ENCODE measurements at regions not wholly inside any gene's neighbourhood (a gene's known extent, or its start where the extent isn't known, plus 50 kb on each side); places are given as distances from the start of the nearest gene placed in this dataset.

DNA sequence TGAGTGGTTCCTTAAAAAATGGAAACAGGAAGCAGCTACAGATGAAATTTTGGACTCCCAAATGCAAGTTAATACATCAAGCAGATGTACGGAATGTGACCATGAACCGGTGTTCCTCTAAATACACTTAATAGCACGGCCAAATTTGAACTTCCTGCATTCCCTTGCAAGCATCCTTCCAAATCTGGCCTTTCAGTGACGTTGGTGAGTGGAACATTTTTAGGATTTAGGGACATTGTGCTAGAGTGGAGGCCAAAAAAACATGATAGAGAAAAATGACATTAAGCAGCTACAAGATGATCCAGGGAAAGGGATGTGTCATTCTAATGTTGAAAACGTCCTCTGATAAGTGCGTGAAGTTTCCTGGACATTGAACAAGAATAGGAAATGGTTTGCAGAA lies 62.1 kb downstream of the CTAGE1 start:
- DNase-seq = no peak
- TF ChIP-seq, protein P1, sequence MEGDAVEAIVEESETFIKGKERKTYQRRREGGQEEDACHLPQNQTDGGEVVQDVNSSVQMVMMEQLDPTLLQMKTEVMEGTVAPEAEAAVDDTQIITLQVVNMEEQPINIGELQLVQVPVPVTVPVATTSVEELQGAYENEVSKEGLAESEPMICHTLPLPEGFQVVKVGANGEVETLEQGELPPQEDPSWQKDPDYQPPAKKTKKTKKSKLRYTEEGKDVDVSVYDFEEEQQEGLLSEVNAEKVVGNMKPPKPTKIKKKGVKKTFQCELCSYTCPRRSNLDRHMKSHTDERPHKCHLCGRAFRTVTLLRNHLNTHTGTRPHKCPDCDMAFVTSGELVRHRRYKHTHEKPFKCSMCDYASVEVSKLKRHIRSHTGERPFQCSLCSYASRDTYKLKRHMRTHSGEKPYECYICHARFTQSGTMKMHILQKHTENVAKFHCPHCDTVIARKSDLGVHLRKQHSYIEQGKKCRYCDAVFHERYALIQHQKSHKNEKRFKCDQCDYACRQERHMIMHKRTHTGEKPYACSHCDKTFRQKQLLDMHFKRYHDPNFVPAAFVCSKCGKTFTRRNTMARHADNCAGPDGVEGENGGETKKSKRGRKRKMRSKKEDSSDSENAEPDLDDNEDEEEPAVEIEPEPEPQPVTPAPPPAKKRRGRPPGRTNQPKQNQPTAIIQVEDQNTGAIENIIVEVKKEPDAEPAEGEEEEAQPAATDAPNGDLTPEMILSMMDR (IDR thresholded peaks at IDR 0.05; ENCODE audit: low read depth, low read length, missing control alignments) = no peak
- H3K27ac ChIP-seq = no peak overlapping the region
- in situ Hi-C loops (cut with HindIII; ENCODE audit: low pct_ligation_motif_present, low sequenced_read_pairs) = no loop called here
- no peaks in the 10 kb centered on the region for H3K36me3 ChIP-seq (replicated peaks)
- no peak overlapping the region for H3K4me3 ChIP-seq (ENCODE audit: low read depth, low read length)
- no peaks in the 10 kb centered on the region for H3K27me3 ChIP-seq (replicated peaks)

DNA sequence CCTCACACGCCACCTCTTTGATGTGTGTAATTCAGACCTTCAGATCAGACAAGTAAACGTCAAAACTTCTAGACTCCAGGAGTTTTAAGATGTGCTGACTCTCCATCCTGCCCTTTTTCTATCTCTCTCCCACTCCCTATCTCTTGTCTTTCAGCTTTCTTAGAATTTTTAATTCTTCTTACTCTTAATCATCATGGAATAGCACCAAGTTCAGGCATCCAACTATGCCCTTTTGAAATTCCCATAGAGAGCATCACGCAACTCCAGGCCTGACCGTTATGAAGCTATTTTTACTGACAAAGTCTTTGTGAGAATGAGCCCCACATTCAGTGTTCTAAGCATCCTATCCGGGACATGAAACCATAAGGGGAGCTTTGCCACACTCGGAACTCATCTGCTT lies 62.6 kb downstream of the CTAGE1 start:
- in situ Hi-C loops (cut with HindIII; ENCODE audit: low pct_ligation_motif_present, low sequenced_read_pairs) = no loop called here
- H3K27me3 ChIP-seq (replicated peaks) = no peaks in the 10 kb centered on the region
- no peak overlapping the region for H3K27ac ChIP-seq
- no peaks in the 10 kb centered on the region for H3K36me3 ChIP-seq (replicated peaks)
- DNase-seq = no peak
- TF ChIP-seq, protein P1 (IDR thresholded peaks at IDR 0.05; ENCODE audit: low read depth, low read length, missing control alignments) = no peak
- no peak overlapping the region for H3K4me3 ChIP-seq (ENCODE audit: low read depth, low read length)

DNA sequence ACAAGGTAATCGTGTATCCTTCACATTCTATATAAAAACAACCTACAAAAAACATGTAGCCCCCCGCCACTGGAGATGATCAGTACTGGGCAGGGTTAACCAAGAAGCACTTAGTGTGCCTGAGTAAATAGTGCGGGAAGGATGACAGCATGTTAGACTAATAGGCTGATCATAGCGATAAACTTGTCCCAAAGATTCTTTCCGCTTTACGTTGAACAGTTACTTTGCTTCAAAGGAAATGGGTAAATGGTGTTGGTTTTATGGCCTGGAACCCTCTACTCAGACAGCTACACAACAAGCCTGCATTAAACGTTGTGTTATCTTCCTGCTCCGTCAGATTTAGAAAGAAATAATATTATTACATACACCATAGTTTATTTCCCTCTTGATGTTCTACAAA lies 67.7 kb downstream of the CTAGE1 start:
- H3K4me3 ChIP-seq (ENCODE audit: low read depth, low read length) = no peak overlapping the region
- in situ Hi-C loops (cut with HindIII; ENCODE audit: low pct_ligation_motif_present, low sequenced_read_pairs) = no loop called here
- DNase-seq = no peak
- H3K27me3 ChIP-seq (replicated peaks) = no peaks in the 10 kb centered on the region
- H3K27ac ChIP-seq = peak overlapping the region; percentile 91
- TF ChIP-seq, protein P1 (IDR thresholded peaks at IDR 0.05; ENCODE audit: low read depth, low read length, missing control alignments) = no peak
- H3K36me3 ChIP-seq (replicated peaks) = no peaks in the 10 kb centered on the region

- H3K4me3 ChIP-seq (ENCODE audit: low read depth, low read length) = peak overlapping the region; percentile 59
- H3K27me3 ChIP-seq (replicated peaks) = no peaks in the 10 kb centered on the region
- DNase-seq = no peak
- H3K27ac ChIP-seq = peak overlapping the region; percentile 91
- H3K36me3 ChIP-seq (replicated peaks) = no peaks in the 10 kb centered on the region
- in situ Hi-C loops (cut with HindIII; ENCODE audit: low pct_ligation_motif_present, low sequenced_read_pairs) = no loop called here
- TF ChIP-seq, protein P1 (IDR thresholded peaks at IDR 0.05; ENCODE audit: low read depth, low read length, missing control alignments) = no peak
Measured at GRCh38 chr18:22349317-22349898, 68.3 kb downstream of the CTAGE1 start.

DNA sequence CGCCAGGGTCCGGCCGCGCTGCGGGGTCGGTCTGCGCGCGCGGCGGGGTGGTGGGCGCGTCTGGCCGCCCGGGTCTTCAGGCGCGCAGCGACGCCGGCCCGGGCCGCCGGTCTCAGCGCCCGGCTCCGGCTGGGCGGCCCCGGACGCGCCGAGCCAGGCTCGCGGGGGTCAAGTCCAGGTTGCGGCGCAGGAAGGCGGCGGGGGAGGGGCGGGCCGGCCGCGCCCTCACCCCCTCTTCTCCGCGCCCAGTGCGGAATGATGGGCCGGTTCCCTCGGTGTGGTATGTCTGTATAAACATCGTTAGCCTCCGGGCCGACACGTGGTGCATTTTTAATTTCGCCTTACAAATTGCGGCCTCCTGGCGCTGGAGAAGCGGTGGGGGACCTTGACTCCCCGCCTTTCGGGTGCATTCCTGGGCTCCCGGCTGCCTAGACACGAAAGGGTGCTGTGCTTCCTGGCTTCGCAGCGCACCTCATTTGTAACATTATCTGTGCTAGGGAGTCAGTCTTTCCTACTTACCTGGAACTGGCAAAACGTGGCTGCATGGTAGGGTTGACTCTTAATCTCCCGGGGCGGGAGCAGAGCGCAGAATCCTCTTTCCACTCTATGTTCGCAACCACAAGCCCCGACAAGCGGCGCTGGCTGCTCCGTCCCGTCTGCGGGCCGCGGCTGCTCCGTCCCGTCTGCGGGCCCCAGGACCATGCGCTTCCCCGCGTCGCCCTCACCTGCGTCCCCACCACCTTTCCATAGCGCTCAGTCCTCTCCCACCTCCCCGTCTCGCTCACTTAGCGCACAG lies 69.0 kb downstream of the CTAGE1 start:
- H3K36me3 ChIP-seq (replicated peaks) = no peaks in the 10 kb centered on the region
- peak; percentile 74 for DNase-seq
- TF ChIP-seq, protein P1 (IDR thresholded peaks at IDR 0.05; ENCODE audit: low read depth, low read length, missing control alignments) = no peak
- peak overlapping the region; percentile 91 for H3K27ac ChIP-seq
- in situ Hi-C loops (cut with HindIII; ENCODE audit: low pct_ligation_motif_present, low sequenced_read_pairs) = no loop called here
- no peaks in the 10 kb centered on the region for H3K27me3 ChIP-seq (replicated peaks)
- H3K4me3 ChIP-seq (ENCODE audit: low read depth, low read length) = peak overlapping the region; percentile 59

Measured in brain microvascular endothelial cell (primary cell).